IPS-15b (cell line): ENCODE measurements at regions not wholly inside any gene's neighbourhood (a gene's known extent, or its start where the extent isn't known, plus 50 kb on each side); places are given as distances from the start of the nearest gene placed in this dataset.

Source experiments
- H3K27me3 ChIP-seq: one replicate; pipeline ENCODE4 v1.6.1; 2013; ENCODE audit warnings: low read length; ENCODE audit not compliant: control insufficient read depth, insufficient read depth
- H3K36me3 ChIP-seq: one replicate; pipeline ENCODE4 v1.6.1; 2013; ENCODE audit warnings: low read length; ENCODE audit not compliant: control insufficient read depth, insufficient read depth
- H3K4me1 ChIP-seq: one replicate; pipeline ENCODE4 v1.6.1; 2013; ENCODE audit warnings: mild to moderate bottlenecking, low read length; ENCODE audit not compliant: control insufficient read depth, insufficient read depth
- H3K4me3 ChIP-seq: one replicate; pipeline ENCODE4 v1.5.1; 2013; ENCODE audit warnings: low read depth, low read length
- H3K9ac ChIP-seq: one replicate; pipeline ENCODE4 v1.6.1; 2013; ENCODE audit warnings: low read depth, mild to moderate bottlenecking, low read length
- H3K9me3 ChIP-seq: one replicate; pipeline ENCODE4 v1.6.1; 2013; ENCODE audit warnings: mild to moderate bottlenecking, low read length; ENCODE audit not compliant: control insufficient read depth, insufficient read depth

DNA sequence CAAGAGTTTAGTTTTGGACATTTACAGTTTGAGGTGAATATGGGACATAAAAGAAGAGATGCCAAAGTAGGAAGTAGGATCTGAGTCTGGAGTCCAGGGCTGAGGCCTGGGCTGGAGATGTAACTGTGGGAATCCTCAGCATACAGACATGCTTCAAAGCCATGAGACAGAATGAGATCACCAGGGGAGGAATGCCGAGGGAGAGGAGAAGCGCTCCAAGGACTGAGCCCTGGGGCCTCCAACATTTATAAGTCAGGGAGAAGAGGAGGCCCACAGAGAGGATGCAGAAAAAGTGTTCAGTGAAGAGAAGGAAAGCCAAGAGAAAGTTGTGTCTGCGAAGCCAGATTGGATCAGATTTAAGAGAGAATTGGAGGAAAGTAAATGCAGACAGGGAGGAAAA is 277.5 kb upstream of the MYOCD start:
- H3K9me3 ChIP-seq: no peaks in the 10 kb centered on the region
- no peak overlapping the region for H3K4me3 ChIP-seq
- H3K4me1 ChIP-seq: no peaks in the 10 kb centered on the region

DNA sequence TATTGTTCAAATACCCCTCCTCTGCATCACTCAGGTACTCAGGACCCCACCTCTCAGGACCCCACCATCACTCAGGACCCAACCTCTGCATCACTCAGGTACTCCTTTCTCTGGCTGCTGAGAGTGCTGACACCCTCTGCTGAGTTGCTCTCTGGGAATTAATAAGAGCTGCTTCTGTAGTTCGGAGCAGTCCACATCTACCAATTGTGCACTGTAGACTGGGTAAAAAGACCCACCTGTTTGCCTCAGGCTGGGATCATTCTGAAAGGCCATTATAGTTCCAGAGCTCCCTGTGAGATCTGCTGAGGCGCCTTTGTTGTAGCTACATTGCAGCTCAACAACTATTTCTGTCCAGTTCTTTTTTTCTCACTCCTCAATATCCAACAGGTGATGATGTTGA is 276.3 kb upstream of the MYOCD start:
- no peaks in the 10 kb centered on the region for H3K36me3 ChIP-seq
- H3K27me3 ChIP-seq: no peaks in the 10 kb centered on the region
- no peak overlapping the region for H3K4me3 ChIP-seq
- H3K9ac ChIP-seq: no peak overlapping the region
- H3K4me1 ChIP-seq: no peaks in the 10 kb centered on the region
- H3K9me3 ChIP-seq: no peaks in the 10 kb centered on the region

More for the DNA sequence above, 277.5 kb upstream of the MYOCD start:
- Histone ChIP-seq H3K27me3 (no peaks in the 10 kb centered on the region), H3K36me3 (no peaks in the 10 kb centered on the region), H3K9ac (no peak overlapping the region)

DNA sequence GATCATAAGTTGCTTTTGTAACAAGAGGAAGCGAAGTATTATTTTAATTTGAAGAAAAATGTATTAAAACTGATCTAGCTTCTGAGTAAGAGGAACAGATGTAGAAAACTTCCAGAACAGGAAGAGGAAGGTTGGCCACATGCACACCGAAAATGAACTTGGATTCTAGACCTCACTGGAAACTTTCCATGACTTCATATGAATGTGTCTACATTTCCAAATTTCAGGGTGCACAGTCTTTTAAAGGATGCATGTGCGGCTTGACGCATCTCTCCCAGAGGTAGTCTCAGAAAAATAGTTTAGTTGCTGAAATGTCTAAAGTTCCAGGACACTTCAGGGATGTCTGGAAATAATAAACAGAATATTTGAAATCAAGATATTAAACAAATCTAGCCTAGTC is 275.1 kb upstream of the MYOCD start:
- Histone ChIP-seq H3K9me3 (no peaks in the 10 kb centered on the region), H3K4me3 (no peak overlapping the region), H3K4me1 (no peaks in the 10 kb centered on the region), H3K9ac (no peak overlapping the region), H3K36me3 (no peaks in the 10 kb centered on the region), H3K27me3 (no peaks in the 10 kb centered on the region)

DNA sequence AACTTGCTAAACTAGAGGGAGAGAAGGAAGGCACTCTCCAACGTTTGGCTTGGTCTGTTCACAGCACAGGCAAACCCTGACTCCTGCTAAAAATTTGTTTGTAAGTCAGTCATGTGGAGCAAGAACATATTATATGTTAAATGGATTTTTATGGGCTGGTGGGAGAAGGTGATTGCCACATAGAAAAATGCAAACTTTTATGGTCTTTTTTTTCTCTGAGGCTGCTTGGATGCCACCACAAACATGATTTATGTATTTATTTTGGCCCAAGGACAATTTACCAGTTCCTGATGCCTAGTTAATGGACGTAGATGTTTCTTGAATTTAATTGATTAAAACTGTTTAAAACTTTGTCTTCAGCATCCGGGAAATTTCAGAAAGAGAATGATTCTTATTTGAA is 274.2 kb upstream of the MYOCD start:
- no peak overlapping the region for H3K9ac ChIP-seq
- no peak overlapping the region for H3K4me3 ChIP-seq
- no peaks in the 10 kb centered on the region for H3K27me3 ChIP-seq
- H3K9me3 ChIP-seq: no peaks in the 10 kb centered on the region
- no peaks in the 10 kb centered on the region for H3K4me1 ChIP-seq
- no peaks in the 10 kb centered on the region for H3K36me3 ChIP-seq

DNA sequence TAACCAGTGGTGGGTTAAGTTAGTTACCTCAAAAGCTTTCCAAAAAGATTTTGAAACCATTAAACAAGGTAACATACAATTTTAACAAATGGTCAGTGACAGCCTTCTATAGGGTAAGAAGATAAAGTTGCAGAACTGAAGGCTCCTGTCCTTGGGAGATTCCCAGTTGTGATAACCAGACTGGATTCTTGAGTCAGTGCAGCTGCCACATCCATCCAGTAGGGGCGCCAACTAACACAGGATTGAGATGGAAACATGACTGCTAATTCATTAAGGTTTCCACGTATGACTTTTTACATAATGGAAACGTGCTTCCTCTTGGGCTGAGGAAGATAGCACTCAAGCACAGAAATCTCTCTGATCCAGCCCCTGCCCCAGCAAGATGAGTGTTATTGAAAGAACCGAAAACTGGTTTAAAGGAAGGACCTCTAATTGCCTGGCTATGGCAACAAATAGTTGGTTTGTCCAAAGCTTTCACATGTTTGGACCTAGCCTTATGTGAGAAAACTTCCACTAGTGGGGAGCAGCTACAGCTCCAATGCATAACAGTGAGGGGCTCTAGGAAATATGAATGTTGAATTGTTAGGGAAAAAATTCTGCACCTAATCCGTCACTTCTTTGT is 269.8 kb upstream of the MYOCD start:
- no peaks in the 10 kb centered on the region for H3K36me3 ChIP-seq

DNA sequence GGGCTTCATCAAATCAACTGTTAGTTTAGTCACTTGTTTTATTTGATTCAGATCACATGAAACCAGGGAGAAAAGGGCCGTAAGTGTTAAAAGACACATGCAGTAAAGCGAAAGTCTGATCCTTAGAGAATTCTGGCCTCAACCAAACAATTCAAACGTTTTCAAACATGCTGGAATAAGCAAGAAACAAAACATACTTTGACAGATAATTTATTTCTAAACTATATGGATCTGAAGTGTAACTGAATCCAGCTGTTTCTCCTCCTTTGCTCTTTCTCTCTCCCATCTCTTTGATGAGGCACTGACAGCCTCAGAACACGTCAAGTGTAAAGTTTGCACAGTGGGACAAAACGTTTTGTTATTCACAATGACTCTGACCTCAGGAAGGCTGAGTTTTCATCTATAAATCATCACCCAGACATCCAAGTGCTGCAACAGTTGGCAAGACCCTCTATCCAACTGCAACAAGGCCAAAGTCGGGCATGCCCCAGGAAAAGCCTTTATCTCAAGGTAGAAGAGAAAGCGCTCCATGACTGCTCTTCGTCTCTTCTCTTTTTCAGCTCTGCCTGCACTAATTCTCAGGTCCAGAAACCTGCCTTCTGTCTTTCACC is 267.1 kb upstream of the MYOCD start:
- Histone ChIP-seq H3K9me3 (no peaks in the 10 kb centered on the region), H3K4me3 (no peak overlapping the region), H3K4me1 (no peaks in the 10 kb centered on the region), H3K9ac (no peak overlapping the region), H3K36me3 (no peaks in the 10 kb centered on the region), H3K27me3 (no peaks in the 10 kb centered on the region)

More for the DNA sequence above, 269.8 kb upstream of the MYOCD start:
- H3K27me3 ChIP-seq: no peaks in the 10 kb centered on the region
- no peak overlapping the region for H3K4me3 ChIP-seq
- no peaks in the 10 kb centered on the region for H3K4me1 ChIP-seq
- no peak overlapping the region for H3K9ac ChIP-seq
- H3K9me3 ChIP-seq: no peaks in the 10 kb centered on the region

DNA sequence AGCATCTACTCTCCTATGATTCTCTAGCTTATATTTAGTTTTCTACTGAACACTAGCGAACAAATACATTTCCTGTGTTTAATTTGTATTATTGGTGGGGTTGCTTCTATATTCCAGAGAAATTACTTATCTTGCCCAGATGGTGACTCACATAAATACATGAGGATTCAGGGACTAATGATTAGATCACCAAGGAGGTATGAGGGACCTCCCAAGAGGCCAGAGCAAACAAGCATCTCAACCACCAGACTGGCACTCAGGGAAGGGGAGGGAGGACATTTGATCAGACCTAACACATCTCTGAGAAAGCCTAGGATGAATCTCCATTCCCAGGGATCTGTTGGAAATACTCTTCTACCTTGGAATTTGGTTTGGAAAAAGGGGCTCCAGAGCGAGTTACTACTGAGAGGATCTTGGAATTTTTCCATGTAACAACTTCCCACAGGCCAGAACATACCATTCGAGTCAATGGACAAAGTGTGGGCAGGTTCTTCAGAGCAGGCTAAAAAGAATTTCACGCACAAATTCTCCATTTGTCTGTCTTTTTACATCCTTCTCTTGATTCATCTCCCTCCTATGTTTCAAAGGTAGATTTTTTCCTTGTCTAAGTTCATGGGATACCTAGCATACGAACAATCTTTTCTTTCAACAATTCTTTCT is 262.6 kb upstream of the MYOCD start:
- Histone ChIP-seq H3K9me3 (no peaks in the 10 kb centered on the region), H3K4me1 (no peaks in the 10 kb centered on the region), H3K36me3 (no peaks in the 10 kb centered on the region), H3K9ac (no peak overlapping the region), H3K27me3 (no peaks in the 10 kb centered on the region), H3K4me3 (no peak overlapping the region)

DNA sequence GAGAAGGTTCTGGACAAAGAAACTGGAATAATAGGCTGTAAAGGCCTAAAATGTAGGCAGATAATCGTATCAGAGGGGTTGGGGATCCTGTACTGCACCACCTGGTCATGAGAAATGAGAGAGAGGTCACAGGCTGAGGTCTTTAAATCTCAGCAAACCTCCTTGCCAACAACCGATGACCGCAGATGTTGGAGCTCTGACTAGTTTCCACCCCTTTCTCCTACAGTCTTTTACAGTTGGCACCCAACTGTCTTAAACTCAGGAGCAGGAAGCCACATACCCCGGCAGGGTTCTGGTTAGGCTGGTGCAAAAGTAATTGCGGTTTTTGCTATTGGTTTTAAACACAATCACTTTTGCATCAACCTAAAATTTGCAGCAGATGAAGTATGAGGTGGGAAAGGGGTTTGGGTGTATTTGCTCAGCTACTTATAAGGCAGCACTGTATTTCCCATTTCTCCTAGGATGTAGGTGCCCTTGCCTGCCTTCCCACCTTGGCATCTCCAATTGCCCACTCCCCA is 261.8 kb upstream of the MYOCD start:
- H3K4me1 ChIP-seq: no peaks in the 10 kb centered on the region
- no peak overlapping the region for H3K9ac ChIP-seq
- no peaks in the 10 kb centered on the region for H3K27me3 ChIP-seq
- H3K9me3 ChIP-seq: no peaks in the 10 kb centered on the region
- H3K4me3 ChIP-seq: no peak overlapping the region
- no peaks in the 10 kb centered on the region for H3K36me3 ChIP-seq

DNA sequence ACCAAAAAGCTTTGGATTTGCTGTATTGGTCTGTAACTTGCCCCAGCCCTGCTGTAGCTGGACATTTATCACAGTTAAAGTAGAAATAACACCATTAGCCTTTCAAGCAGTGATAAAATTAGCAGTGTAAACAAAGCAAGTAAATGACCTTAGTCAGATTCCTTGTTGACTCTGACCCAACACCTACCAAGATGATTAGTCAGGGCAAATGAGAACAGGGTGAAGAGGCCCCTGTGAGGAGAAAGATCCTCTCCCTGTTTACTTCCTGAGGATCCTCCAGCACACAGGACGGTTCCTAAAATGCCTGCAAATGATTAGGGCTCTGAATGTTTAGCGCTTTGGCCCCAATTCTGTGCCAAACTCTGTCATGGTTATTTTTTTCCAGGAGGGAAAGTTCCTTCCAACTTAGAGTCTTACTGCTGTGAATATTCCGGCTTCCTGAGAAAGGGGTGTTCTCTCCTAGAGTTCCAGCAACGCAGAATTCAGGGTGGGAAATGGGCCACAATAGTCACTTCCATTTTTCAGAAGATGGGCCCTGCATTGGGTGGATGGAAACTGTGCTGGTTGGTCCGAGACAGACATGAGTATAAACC is 259.0 kb upstream of the MYOCD start:
- Histone ChIP-seq H3K9me3 (no peaks in the 10 kb centered on the region), H3K4me3 (no peak overlapping the region), H3K27me3 (no peaks in the 10 kb centered on the region), H3K36me3 (no peaks in the 10 kb centered on the region), H3K4me1 (no peaks in the 10 kb centered on the region), H3K9ac (no peak overlapping the region)

DNA sequence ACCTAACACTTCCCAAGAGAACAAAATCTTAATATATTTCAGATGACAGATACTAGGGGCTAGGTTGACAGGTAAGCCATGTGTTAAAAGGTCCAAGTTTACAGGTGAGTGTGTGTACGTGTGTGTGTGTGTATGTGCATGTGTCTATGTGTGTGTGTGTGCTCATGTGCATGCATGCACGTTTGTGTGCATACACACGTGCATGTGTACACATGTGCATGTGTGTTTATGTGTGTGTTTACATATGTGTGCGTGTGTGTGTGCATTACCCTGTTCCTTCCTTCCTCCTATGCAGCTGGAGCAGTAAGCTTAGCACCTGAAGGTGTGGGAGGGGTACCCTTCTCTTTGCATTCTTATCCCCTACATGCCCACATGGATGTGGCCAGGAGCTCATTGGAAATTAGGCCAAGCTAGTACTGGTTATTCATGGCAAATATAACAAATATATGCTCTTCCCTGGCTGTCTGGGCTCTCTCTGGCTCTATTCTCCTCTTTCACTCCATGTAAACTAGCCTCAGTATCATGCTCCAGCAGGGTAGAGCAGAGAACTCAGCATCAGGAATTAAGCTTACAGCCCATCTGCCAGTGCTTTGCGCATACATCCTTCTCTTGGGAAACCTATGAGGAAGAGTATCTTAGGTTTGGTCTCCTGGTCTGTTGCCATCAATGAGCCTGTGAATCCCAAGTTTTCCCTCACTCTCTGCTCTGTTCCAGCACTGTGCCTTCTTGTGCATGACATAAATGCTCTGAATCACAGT is 258.0 kb upstream of the MYOCD start:
- no peaks in the 10 kb centered on the region for H3K27me3 ChIP-seq
- H3K4me3 ChIP-seq: no peak overlapping the region
- H3K36me3 ChIP-seq: no peaks in the 10 kb centered on the region
- no peaks in the 10 kb centered on the region for H3K9me3 ChIP-seq
- H3K9ac ChIP-seq: no peak overlapping the region
- no peaks in the 10 kb centered on the region for H3K4me1 ChIP-seq

DNA sequence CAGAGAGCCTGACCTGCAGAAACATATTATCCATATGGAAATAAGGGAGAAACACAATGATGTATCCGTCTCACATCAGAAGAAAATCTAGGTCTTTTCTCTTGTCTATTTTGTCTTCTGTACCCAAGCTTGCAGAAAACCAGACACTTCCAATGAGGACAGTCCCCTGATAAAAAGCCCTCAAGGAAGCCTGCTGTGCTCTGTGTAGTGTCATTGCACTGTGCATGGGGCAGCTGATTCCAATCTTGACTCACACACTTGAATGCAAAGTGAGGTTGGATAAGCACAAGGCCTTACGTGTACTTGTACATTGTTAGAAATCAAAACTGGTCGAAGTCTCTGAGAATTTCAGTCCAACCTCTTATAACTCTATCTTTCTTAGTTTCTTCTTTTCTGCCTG is 256.6 kb upstream of the MYOCD start:
- Histone ChIP-seq H3K9ac (no peak overlapping the region), H3K4me3 (no peak overlapping the region), H3K27me3 (no peaks in the 10 kb centered on the region), H3K4me1 (no peaks in the 10 kb centered on the region), H3K36me3 (no peaks in the 10 kb centered on the region), H3K9me3 (no peaks in the 10 kb centered on the region)
